Hepatocyte (in vitro differentiated cells): ENCODE measurements at regions not wholly inside any gene's neighbourhood (a gene's known extent, or its start where the extent isn't known, plus 50 kb on each side); places are given as distances from the start of the nearest gene placed in this dataset.

Experiments
- DNase-seq: peaks from one replicate; pipeline ENCODE4 v3.0.0-alpha.2; 2016; ENCODE audit warnings: low spot score
- H2AFZ ChIP-seq: fragments of 200-600 bp; sonication (generic); 2 replicates; pipeline ENCODE4 v1.6.0; 2016; ENCODE audit warnings: antibody characterized with exemption, mild to moderate bottlenecking
- H3K27ac ChIP-seq: fragments of 200-600 bp; sonication (generic); 2 replicates; pipeline ENCODE4 v1.5.1; 2016; ENCODE audit warnings: mild to moderate bottlenecking
- H3K27me3 ChIP-seq: fragments of 200-600 bp; sonication (generic); 2 replicates; pipeline ENCODE4 v1.6.1; 2016
- H3K36me3 ChIP-seq: fragments of 200-600 bp; sonication (generic); replicated peaks from 2 replicates; pipeline ENCODE4 v1.5.1; 2016; ENCODE audit warnings: low read depth; ENCODE audit not compliant: insufficient read depth
- H3K4me1 ChIP-seq: fragments of 200-600 bp; sonication (generic); 2 replicates; pipeline ENCODE4 v1.5.1; 2016; ENCODE audit warnings: mild to moderate bottlenecking, moderate library complexity; ENCODE audit not compliant: insufficient read depth
- H3K4me2 ChIP-seq: fragments of 200-600 bp; sonication (generic); 2 replicates; pipeline ENCODE4 v1.6.0; 2016
- H3K4me3 ChIP-seq: fragments of 200-600 bp; sonication (generic); 2 replicates; pipeline ENCODE4 v1.5.1; 2016; ENCODE audit warnings: mild to moderate bottlenecking
- H3K79me2 ChIP-seq: fragments of 200-600 bp; sonication (generic); 2 replicates; pipeline ENCODE4 v1.6.0; 2017; ENCODE audit warnings: mild to moderate bottlenecking
- H3K9me2 ChIP-seq: fragments of 200-600 bp; sonication (generic); replicated peaks from 2 replicates; pipeline ENCODE4 v1.6.0; 2017; ENCODE audit warnings: mild to moderate bottlenecking; ENCODE audit not compliant: insufficient read depth
- H3K9me3 ChIP-seq: fragments of 200-600 bp; sonication (generic); 2 replicates; pipeline ENCODE4 v1.5.1; 2016; ENCODE audit warnings: low read depth, mild to moderate bottlenecking
- H4K20me1 ChIP-seq: fragments of 200-600 bp; sonication (generic); 2 replicates; pipeline ENCODE4 v1.6.0; 2016; ENCODE audit warnings: mild to moderate bottlenecking; ENCODE audit not compliant: insufficient read depth, poor library complexity, severe bottlenecking
- EZH2 ChIP-seq: fragments of 200-600 bp; sonication (generic); IDR thresholded peaks from 2 replicates; pipeline ENCODE4 v1.6.1; 2016; ENCODE audit warnings: antibody characterized with exemption, mild to moderate bottlenecking, borderline replicate concordance
- EZH2phosphoT487 ChIP-seq: fragments of 200-600 bp; sonication (generic); IDR thresholded peaks from one replicate; pipeline ENCODE4 v1.6.1; 2018; ENCODE audit warnings: antibody characterized with exemption, mild to moderate bottlenecking, low read depth, moderate library complexity; ENCODE audit not compliant: unreplicated experiment, severe bottlenecking
- WGBS: methylation state at CpG from one replicate; pipeline ENCODE4 v1.1.6; 2016; ENCODE audit warnings: low lambda C conversion rate; ENCODE audit errors: missing lambda C conversion rate; 5-methylcytosine and 5-hydroxymethylcytosine counted together
- TF ChIP-seq, protein P1 (sequence below): fragments of 200-600 bp; sonication (generic); IDR thresholded peaks from 2 replicates; pipeline ENCODE4 v1.5.1; 2016; ENCODE audit warnings: antibody characterized with exemption, mild to moderate bottlenecking; ENCODE audit not compliant: poor library complexity

DNA sequence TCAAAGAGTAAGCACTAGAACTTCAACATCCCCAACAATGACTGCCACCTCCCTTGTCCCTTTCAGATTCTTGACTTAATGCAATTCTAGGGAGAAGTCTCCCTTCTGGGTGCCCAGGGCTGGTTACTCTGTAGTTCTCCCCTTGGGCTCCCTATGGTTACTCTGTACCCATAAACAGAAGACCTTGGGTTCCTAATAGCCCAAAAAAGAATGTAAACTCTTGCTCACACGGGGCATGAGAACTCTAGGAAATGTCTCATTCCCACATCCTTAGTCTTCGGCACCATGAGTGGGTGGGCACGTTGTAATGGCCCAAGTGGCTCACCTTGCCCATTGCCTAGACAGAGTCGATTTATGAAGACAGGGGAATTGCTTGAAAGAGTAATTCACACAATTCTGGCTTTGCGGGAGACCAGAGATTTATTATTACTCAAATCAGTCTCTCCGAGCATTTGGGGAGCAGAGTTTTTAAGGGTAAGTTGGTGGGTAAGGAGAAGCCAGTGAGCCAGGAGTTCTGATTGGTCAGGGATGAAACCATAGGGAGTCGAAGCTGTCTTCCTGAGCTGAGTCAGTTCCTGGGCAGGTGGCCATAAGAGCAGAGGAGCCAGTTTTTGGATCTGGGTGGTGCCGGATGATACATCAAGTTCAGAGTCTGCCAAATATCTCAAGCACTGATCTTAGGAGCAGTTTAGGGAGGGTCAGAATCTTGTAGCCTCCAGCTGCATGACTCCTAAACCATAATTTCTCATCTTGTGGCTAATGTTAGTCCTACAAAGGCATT is 61.2 kb upstream of the SIRPG start:
- H2AFZ ChIP-seq, result no peak overlapping the region
- no peak for TF ChIP-seq EZH2
- TF ChIP-seq, protein P1, sequence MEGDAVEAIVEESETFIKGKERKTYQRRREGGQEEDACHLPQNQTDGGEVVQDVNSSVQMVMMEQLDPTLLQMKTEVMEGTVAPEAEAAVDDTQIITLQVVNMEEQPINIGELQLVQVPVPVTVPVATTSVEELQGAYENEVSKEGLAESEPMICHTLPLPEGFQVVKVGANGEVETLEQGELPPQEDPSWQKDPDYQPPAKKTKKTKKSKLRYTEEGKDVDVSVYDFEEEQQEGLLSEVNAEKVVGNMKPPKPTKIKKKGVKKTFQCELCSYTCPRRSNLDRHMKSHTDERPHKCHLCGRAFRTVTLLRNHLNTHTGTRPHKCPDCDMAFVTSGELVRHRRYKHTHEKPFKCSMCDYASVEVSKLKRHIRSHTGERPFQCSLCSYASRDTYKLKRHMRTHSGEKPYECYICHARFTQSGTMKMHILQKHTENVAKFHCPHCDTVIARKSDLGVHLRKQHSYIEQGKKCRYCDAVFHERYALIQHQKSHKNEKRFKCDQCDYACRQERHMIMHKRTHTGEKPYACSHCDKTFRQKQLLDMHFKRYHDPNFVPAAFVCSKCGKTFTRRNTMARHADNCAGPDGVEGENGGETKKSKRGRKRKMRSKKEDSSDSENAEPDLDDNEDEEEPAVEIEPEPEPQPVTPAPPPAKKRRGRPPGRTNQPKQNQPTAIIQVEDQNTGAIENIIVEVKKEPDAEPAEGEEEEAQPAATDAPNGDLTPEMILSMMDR, result no peak
- no peak for TF ChIP-seq EZH2phosphoT487

DNA sequence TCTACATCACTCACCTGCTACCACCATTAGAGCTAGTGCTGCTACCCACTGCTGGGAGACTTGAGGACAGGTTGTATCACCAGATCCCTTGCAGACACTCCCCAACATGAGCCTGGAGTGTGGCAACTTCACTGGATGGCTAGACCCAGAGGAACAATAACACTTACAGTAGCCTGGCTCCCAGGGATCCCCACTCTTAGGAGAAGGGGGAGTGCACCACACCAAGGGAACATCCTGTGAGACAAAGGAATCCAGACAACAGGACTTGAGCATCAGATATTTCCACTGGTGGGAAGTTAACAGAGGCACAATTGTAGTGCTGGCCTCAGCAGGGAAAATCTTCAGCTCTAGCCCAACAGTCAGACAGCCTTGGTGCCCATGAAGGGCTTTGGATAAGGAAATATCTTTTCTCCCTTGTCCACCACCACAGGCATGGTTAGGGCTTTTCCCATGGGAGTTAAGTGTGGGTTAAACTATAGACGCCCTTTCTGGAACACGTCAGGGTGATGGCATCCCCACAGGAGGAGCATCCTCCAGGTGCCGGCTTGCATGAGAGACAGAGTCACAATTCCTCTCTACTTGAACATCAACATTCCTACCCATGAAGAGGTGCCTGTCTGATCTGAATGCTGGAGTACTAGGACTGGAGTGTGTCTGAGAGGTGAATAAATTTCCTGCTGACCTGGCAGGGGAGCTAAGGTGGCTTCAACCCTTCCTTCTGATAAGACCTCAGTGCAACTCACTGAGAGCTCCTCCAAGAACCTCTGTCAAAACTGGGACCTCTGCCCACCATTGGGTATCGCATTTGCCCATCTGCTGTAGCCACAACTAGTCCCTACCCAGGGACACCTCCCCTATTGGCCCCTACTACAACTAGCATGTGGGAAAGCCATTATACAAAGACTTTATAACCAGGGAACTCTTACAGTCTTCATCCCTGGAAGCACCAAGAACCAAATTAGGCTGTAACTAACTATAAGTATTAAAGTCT is 55.4 kb upstream of the SIRPG start:
- WGBS, result 80% methylated on average over 4 of the region's 4 CpGs
- H3K36me3 ChIP-seq, result no peaks in the 10 kb centered on the region
- TF ChIP-seq EZH2phosphoT487, result no peak
- TF ChIP-seq, protein P1, result no peak
- TF ChIP-seq EZH2, result no peak

More for the DNA sequence above, 61.2 kb upstream of the SIRPG start:
- no peak overlapping the region for H3K27ac ChIP-seq
- WGBS, result 79% methylated on average over 8 of the region's 8 CpGs
- H3K27me3 ChIP-seq, result peaks cover 20% of the 10 kb centered on the region
- no peaks in the 10 kb centered on the region for H3K9me3 ChIP-seq
- no peaks in the 10 kb centered on the region for H3K36me3 ChIP-seq
- H3K79me2 ChIP-seq, result no peaks in the 10 kb centered on the region
- H3K9me2 ChIP-seq, result no peaks in the 10 kb centered on the region
- no peak overlapping the region for H3K4me3 ChIP-seq
- H3K4me1 ChIP-seq, result no peaks in the 10 kb centered on the region
- no peak for DNase-seq
- no peaks in the 10 kb centered on the region for H4K20me1 ChIP-seq
- H3K4me2 ChIP-seq, result no peak overlapping the region

DNA sequence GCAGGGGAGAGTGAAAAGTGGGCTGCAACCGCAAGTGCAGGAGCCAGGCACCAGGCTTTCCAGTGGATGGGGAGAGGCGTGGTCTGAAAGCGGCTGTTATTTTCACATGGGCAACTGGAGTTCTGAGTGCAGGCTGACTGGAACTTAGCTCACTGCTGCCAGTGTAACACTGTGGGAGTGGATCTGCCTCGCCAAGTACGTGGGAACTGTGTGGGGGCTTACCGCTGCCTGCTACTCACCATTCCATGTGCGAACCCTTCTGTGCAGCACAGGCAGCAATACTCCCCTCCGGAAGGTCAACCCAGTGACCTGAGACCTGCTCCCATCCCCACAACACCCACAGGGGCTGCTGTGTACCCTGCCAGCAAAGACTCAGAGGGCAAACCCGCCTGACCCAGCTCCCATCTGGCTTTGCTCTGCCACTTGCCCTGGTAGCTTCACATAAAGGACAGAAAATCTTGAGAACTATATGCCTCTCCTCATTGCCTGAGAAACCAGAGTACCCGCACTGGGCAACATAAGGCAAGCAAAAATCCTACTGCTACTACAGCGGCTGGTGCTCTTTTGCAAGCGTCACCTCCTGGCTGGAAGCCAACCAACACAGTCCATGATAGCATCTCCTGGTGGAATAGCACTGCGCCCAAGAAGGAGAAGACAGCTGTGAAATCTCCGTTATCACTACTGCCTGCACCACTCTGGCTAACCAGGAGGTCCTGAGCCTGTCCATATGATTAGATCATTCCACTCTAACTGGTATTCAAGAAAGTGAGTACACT is 54.4 kb upstream of the SIRPG start:
- no peaks in the 10 kb centered on the region for H3K36me3 ChIP-seq
- no peak overlapping the region for H2AFZ ChIP-seq
- 89% methylated on average over 14 of the region's 14 CpGs for WGBS
- no peaks in the 10 kb centered on the region for H3K4me1 ChIP-seq
- no peak overlapping the region for H3K4me2 ChIP-seq
- TF ChIP-seq EZH2phosphoT487 (no peak), EZH2 (no peak)
- TF ChIP-seq, protein P1, result no peak
- no peaks in the 10 kb centered on the region for H3K79me2 ChIP-seq
- no peak overlapping the region for H3K4me3 ChIP-seq
- no peaks in the 10 kb centered on the region for H3K9me2 ChIP-seq
- no peak for DNase-seq
- no peak overlapping the region for H3K27ac ChIP-seq
- H4K20me1 ChIP-seq, result no peaks in the 10 kb centered on the region
- H3K27me3 ChIP-seq, result peaks cover 15% of the 10 kb centered on the region
- no peaks in the 10 kb centered on the region for H3K9me3 ChIP-seq

More for the DNA sequence above, 55.4 kb upstream of the SIRPG start:
- Histone ChIP-seq H3K4me2 (no peak overlapping the region), H3K9me2 (no peaks in the 10 kb centered on the region), H3K27ac (no peak overlapping the region), H2AFZ (no peak overlapping the region), H3K27me3 (peaks cover 16% of the 10 kb centered on the region), H3K9me3 (no peaks in the 10 kb centered on the region), H3K79me2 (no peaks in the 10 kb centered on the region), H3K4me3 (no peak overlapping the region), H4K20me1 (no peaks in the 10 kb centered on the region), H3K4me1 (no peaks in the 10 kb centered on the region)
- no peak for DNase-seq
